SH-SY5Y (cell line): ENCODE measurements at regions not wholly inside any gene's neighbourhood (a gene's known extent, or its start where the extent isn't known, plus 50 kb on each side); places are given as distances from the start of the nearest gene placed in this dataset.

ENCODE experiments used
- GATA2 ChIP-seq: IDR thresholded peaks from 2 replicates; pipeline ENCODE4 v1.6.1; 2011; ENCODE audit warnings: mild to moderate bottlenecking, low read depth, low read length
- GATA3 ChIP-seq: IDR thresholded peaks from 2 replicates; pipeline ENCODE4 v1.6.1; 2011; ENCODE audit warnings: low read depth, mild to moderate bottlenecking, low read length, moderate library complexity

- TF ChIP-seq GATA3, result no peak
- no peak for TF ChIP-seq GATA2
These were observed 128.7 kb upstream of the ATP6AP2 start for GRCh38 chrX:40452031-40452430.
